Body of pancreas (tissue), 4 donors: ENCODE measurements at regions not wholly inside any gene's neighbourhood (a gene's known extent, or its start where the extent isn't known, plus 50 kb on each side); places are given as distances from the start of the nearest gene placed in this dataset.

ENCODE experiments used
- ATAC-seq: fragments of 150-250 bp; one replicate; pipeline ENCODE4 v1.9.1; 2016
- DNase-seq, 4 donors: peaks; one replicate each; pipeline ENCODE4 v3.0.0-alpha.2; 2019
- H3K27ac ChIP-seq, 4 donors: fragments of 200-600 bp; sonication (generic); 1 replicate in 3 of 4; 2 replicates in 1 of 4; pipeline versions ENCODE4 v1.5.1 to v1.6.1; 2016 to 2019; ENCODE audit warnings: mild to moderate bottlenecking in 1 of 4, mixed read lengths in 1 of 4, moderate library complexity in 1 of 4
- H3K27me3 ChIP-seq, 2 donors: fragments of 200-600 bp; sonication (generic); one replicate each; pipeline ENCODE4 v1.6.0; 2016; ENCODE audit warnings: mild to moderate bottlenecking in 1 of 2
- H3K36me3 ChIP-seq, 2 donors: fragments of 200-600 bp; sonication (generic); replicated peaks in 1 of 2; 2 replicates each; pipeline ENCODE4 v1.5.1; 2016; ENCODE audit warnings: low read depth in 2 of 2; ENCODE audit not compliant: insufficient read depth in 1 of 2
- H3K4me1 ChIP-seq: fragments of 200-600 bp; sonication (generic); one replicate; pipeline ENCODE4 v1.6.0; 2016
- H3K4me3 ChIP-seq, 2 donors: fragments of 200-600 bp; sonication (generic); 1 replicate in 1 of 2; 2 replicates in 1 of 2; pipeline ENCODE4 v1.5.1; 2016 to 2019
- H3K9me3 ChIP-seq, 3 donors: fragments of 200-600 bp; sonication (generic); 1 replicate in 2 of 3; 2 replicates in 1 of 3; pipeline ENCODE4 v1.5.1; 2016
- POLR2A ChIP-seq, 3 donors: fragments of 450-650 bp; IDR thresholded peaks; one replicate each; pipeline ENCODE4 v1.6.1; 2016; ENCODE audit warnings: antibody characterized with exemption in 3 of 3, mild to moderate bottlenecking in 2 of 3
- WGBS, 2 donors: methylation state at CpG; one replicate each; pipeline ENCODE4 v1.1.5; 2017; 5-methylcytosine and 5-hydroxymethylcytosine counted together
- intact Hi-C: fragments of 100-400 bp; cut with DNase I; formaldehyde crosslinking; loops from one replicate; pipeline ENCODE4 v1.15.1; 2023
- TF ChIP-seq, protein P1 (sequence below), 7 experiments: fragments of 450-650 bp in 4 of 7; fragments of 200-600 bp in 3 of 7; sonication (generic) in 3 of 7; IDR thresholded peaks; one replicate each; pipeline ENCODE4 v1.5.1; 2016 to 2019; ENCODE audit warnings: antibody characterized with exemption in 7 of 7

DNA sequence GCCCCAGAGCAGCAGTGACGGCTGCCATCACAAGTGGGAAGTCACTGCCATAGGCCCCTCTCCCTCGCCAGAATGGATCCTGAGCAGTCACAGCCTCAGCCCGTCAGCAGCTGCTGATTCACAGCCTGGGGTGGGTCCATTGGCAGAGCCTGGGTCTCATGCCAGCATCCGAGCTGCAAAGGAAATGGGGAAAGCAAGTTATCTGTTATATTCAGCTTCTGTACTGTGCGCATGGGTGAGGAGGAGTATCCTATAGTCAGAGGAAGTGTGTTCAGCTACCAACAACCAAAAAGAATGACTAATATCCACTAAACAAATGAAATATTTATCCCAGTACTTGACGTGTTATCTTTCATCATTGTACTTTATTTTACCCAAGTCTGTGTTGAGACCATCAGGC, 119.7 kb downstream of the RCN1 start:
- no peak for ATAC-seq

DNA sequence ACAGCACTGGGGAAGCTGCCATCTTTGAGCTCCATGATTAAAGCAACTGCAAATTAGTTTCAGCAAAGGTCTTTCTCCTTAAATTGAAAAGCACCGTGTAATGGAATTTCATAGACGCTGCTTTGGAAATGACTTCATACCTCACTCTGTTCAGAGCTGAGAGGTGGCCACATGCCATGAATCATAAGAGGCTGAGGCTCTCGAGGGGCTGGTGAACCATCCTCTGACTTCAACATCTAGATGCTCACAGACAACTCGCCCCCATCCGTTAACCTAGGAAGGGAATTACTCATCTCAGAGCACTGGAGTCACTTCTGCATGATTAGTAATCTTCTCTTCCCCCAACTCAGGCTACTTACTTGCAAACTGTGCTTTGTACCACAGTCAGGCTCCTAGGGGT, 122.3 kb downstream of the RCN1 start:
- Histone ChIP-seq H3K4me1 (no peaks in the 10 kb centered on the region), H3K9me3 (no peaks in the 10 kb centered on the region), H3K27ac (no peak overlapping the region), H3K4me3 (no peak overlapping the region), H3K27me3 (no peaks in the 10 kb centered on the region), H3K36me3 (no peaks in the 10 kb centered on the region)
- intact Hi-C loops = no loop called here
- TF ChIP-seq, protein P1, sequence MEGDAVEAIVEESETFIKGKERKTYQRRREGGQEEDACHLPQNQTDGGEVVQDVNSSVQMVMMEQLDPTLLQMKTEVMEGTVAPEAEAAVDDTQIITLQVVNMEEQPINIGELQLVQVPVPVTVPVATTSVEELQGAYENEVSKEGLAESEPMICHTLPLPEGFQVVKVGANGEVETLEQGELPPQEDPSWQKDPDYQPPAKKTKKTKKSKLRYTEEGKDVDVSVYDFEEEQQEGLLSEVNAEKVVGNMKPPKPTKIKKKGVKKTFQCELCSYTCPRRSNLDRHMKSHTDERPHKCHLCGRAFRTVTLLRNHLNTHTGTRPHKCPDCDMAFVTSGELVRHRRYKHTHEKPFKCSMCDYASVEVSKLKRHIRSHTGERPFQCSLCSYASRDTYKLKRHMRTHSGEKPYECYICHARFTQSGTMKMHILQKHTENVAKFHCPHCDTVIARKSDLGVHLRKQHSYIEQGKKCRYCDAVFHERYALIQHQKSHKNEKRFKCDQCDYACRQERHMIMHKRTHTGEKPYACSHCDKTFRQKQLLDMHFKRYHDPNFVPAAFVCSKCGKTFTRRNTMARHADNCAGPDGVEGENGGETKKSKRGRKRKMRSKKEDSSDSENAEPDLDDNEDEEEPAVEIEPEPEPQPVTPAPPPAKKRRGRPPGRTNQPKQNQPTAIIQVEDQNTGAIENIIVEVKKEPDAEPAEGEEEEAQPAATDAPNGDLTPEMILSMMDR (IDR thresholded peaks at IDR 0.05) = no peak
- no peak for TF ChIP-seq POLR2A (IDR thresholded peaks at IDR 0.05)
- WGBS, 2 donors = 42 to 58% methylated on average over 5 of the region's 5 CpGs
- DNase-seq = no peak
- no peak for ATAC-seq

More for the DNA sequence above, 119.7 kb downstream of the RCN1 start:
- 25 to 43% methylated on average over 6 of the region's 6 CpGs for WGBS, 2 donors
- H3K36me3 ChIP-seq = no peaks in the 10 kb centered on the region
- no peak overlapping the region for H3K4me3 ChIP-seq
- no peak for DNase-seq
- H3K27me3 ChIP-seq = no peaks in the 10 kb centered on the region
- no peak for TF ChIP-seq POLR2A (IDR thresholded peaks at IDR 0.05)
- TF ChIP-seq, protein P1 (IDR thresholded peaks at IDR 0.05) = no peak
- H3K4me1 ChIP-seq = no peaks in the 10 kb centered on the region
- H3K27ac ChIP-seq = no peak overlapping the region
- intact Hi-C loops = no loop called here
- no peaks in the 10 kb centered on the region for H3K9me3 ChIP-seq

DNA sequence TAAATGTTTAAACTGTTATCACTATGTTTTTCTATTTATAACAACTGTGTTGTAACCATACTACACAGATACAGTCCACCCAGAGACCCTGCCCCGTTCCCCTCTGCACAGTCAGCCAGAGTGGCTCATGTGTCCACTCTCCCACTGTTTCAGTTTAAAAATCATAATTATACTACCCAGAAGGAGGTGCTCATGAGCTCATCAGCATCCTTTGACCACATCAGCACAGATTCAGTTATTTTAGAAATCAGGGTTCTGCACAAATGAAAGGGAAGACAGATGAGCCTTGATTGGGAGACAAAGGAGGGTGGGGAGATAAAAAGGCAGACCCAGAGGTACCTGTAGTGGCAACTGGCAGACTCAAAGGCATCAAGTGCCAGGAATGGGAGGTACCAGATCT, 124.3 kb downstream of the RCN1 start:
- H3K9me3 ChIP-seq = no peaks in the 10 kb centered on the region
- no peak overlapping the region for H3K27ac ChIP-seq
- intact Hi-C loops = no loop called here
- H3K4me1 ChIP-seq = no peaks in the 10 kb centered on the region
- no peak overlapping the region for H3K4me3 ChIP-seq
- ATAC-seq = no peak
- H3K36me3 ChIP-seq = no peaks in the 10 kb centered on the region
- H3K27me3 ChIP-seq = no peaks in the 10 kb centered on the region
- DNase-seq = no peak
- no peak for TF ChIP-seq POLR2A (IDR thresholded peaks at IDR 0.05)
- TF ChIP-seq, protein P1 (IDR thresholded peaks at IDR 0.05) = no peak
- 73 to 78% methylated on average over 1 of the region's 1 CpG for WGBS, 2 donors

DNA sequence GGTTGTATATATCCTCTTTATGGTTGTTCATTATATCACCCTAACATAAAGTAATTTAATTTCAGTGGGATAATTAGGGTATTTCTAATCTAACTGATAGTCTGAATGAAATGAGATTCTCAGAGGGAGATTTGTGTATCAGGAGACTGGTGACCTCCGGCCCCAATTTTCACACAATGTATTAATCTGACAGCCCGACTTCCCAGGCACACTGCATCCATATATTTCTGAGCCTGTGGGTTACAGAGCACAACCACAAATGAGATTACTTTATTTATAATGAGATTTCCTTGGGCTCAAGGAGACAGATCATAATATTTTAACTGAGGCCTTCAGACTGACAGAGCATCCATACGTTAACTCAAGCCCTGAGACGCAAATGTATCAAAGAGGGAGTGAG, 125.9 kb downstream of the RCN1 start:
- Histone ChIP-seq H3K9me3 (no peaks in the 10 kb centered on the region), H3K4me1 (no peaks in the 10 kb centered on the region), H3K4me3 (no peak overlapping the region), H3K27me3 (no peaks in the 10 kb centered on the region), H3K36me3 (no peaks in the 10 kb centered on the region), H3K27ac (no peak overlapping the region)
- no peak for TF ChIP-seq POLR2A (IDR thresholded peaks at IDR 0.05)
- TF ChIP-seq, protein P1 (IDR thresholded peaks at IDR 0.05) = no peak
- intact Hi-C loops = no loop called here
- no peak for ATAC-seq
- no peak for DNase-seq
- 82 to 87% methylated on average over 4 of the region's 4 CpGs for WGBS, 2 donors

DNA sequence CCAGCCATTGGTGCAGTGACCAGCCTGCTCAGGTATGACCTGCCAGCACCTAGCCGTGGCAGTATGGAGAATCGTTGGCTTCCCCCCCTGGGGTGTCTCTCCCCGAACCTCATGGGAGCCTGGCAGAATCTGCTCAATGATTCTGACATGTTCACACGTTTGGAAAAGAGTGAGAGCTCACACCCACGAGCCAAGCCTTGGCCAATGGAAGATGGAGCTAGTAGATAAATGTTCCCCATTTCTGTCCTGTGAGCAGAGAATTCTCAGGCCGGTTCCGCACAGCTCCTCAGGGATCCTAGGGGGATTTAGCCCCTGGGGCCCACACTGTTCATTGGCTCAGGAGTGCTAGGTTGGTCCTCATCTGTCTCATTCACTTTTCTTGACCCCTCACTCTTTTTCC, 128.4 kb downstream of the RCN1 start:
- no peaks in the 10 kb centered on the region for H3K36me3 ChIP-seq
- no peak for DNase-seq
- no peak overlapping the region for H3K27ac ChIP-seq
- no peak for TF ChIP-seq POLR2A (IDR thresholded peaks at IDR 0.05)
- TF ChIP-seq, protein P1 (IDR thresholded peaks at IDR 0.05) = no peak
- no peaks in the 10 kb centered on the region for H3K9me3 ChIP-seq
- WGBS, 2 donors = 48 to 55% methylated on average over 6 to 7 of the region's 7 CpGs
- no peak overlapping the region for H3K4me3 ChIP-seq
- no peak for ATAC-seq
- H3K4me1 ChIP-seq = no peaks in the 10 kb centered on the region
- H3K27me3 ChIP-seq = no peaks in the 10 kb centered on the region
- intact Hi-C loops = no loop called here
